HT1080 (cell line): ENCODE measurements at regions not wholly inside any gene's neighbourhood (a gene's known extent, or its start where the extent isn't known, plus 50 kb on each side); places are given as distances from the start of the nearest gene placed in this dataset.

Experiments used
- DNase-seq: peaks from one replicate; pipeline ENCODE4 v3.0.0-alpha.2; 2015; ENCODE audit warnings: low read depth

GRCh38 chr20:41887500-41887899 lies 269.3 kb upstream of the CHD6 start:
- DNase-seq, result no peak

GRCh38 chr20:41881466-41882046 lies 263.4 kb upstream of the CHD6 start:
- no peak for DNase-seq

GRCh38 chr20:41879123-41879522 lies 260.9 kb upstream of the CHD6 start:
- no peak for DNase-seq

DNA sequence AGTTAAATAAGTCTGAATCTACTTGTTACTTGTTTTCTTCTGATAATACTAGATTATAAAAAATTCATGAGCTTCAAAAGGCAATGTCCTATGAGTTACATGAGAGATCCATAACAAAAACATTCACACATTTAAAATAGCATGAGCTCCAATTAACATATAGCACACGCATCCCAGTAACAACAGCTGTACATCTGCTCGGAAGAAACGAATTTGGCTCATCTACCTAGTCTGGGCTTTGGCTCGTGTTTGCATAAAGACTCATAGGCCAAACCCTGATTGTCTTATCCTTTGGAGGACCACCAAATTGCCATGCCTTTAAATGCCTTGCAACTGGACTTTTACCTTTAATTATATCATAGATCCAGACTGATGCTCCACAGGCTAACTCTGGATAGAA lies 259.7 kb upstream of the CHD6 start:
- DNase-seq, result no peak

DNA sequence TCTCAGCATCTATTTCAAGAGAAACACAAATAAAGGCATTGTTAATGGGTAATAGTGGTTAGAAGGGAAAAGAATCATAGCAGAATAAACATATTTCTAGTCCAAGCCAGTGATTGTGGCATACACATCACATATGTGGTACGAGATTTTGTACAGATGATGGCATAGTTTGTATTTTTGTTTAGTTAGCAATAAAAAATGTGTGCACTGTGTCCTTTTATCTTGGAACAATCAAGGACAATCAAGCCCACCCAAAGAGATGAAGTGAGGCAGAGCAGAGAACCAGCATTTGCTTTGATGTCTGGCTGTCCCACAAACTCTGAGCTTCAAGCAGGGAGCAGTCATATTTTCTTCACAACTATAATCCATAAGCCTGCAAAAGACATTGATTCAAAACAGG lies 256.5 kb upstream of the CHD6 start:
- no peak for DNase-seq

DNA sequence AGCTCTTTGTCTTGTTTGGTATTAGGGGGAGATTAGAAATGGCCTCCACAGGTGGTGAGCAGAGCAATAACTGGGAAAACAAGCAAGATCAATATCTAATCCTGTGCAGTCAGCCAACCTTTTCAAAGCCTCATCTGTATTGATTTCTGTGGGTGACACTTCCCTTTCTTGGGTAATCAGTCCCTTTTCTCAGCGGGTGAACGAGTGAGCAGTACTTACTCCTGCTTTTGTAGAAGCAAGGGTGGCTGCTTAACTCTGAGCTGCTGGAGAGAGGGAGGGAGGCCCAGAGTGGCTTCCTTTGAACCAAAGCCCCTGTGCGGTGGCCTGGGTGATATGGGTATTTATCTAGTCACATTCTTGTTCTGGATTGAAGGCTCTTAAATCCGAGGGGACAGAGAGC lies 254.8 kb upstream of the CHD6 start:
- DNase-seq, result no peak

- DNase-seq, result no peak
Observed at GRCh38 chr20:41870869-41871462, 252.8 kb upstream of the CHD6 start.

GRCh38 chr20:41869261-41869660 lies 251.1 kb upstream of the CHD6 start:
- no peak for DNase-seq

- DNase-seq, result no peak
Observed at GRCh38 chr20:41865938-41866337, 247.8 kb upstream of the CHD6 start.

GRCh38 chr20:41862476-41862875 lies 244.3 kb upstream of the CHD6 start:
- DNase-seq, result peak; percentile 44

GRCh38 chr20:41861772-41862422 lies 243.7 kb upstream of the CHD6 start:
- DNase-seq, result peak; percentile 67

DNA sequence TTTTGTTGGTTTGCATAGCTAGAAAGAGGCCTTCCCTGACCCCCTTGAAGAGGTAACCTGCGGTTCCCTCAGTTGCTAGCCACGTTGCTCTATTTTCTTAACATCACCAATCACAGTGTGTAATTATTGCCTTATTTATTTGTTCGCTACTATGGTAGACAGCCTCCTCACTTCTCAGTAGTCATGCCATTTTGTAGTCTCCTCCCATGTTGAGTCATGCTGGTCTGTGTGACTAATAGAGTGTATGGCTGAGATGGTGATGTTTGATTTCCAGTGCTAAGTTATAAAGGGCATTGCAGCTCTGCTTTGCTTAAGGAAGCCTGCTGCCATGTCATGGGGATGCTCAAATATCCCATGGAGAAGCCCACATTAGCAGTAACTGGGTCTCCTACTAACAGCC lies 236.6 kb upstream of the CHD6 start:
- peak; percentile 84 for DNase-seq

GRCh38 chr20:41853806-41854205 lies 235.6 kb upstream of the CHD6 start:
- DNase-seq, result no peak

DNA sequence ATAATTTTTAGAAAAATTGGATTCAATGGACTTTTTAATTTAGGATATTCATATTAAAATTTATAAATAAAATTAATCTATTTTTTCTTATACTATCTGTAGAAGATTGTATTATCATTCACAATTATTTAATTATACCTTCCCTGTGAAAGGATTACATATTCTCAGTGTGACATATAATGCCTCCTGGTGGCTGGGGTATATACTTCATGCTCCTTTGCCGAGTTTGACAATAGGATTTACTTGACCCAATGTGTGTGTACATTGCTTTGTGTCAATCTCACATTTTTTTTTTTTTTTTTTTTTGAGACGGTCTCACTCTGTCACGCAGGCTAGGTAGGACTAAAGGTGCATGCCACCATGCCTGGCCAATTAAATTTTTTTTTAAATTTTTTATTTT lies 230.0 kb upstream of the CHD6 start:
- DNase-seq, result no peak

DNA sequence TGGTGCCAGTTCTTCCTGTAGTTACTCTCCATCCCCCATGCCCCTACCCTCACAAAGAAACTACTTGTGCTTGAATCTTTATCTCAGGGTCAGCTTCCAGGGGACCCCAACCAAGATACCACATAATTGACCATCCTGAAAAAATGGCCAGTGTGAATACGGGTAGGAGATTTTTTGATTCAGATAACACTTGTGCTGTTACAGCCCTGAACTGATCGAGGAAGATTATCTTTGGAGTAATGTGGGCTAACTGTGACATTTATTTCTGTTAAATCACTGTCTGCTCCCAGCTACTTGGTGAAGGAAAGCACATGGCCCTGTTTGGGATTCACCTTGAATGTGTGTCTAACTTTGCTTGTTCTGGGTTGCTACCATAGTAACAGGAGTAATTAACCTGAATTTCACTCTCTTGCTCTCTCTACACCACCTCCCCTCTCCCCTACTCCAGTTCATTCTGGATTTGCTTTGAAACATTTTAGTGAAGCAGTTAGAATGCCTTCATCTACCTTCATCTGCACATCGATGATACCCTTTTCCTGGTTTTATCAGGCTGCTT lies 219.6 kb upstream of the CHD6 start:
- DNase-seq, result no peak

GRCh38 chr20:41833739-41834138 lies 215.6 kb upstream of the CHD6 start:
- no peak for DNase-seq

DNA sequence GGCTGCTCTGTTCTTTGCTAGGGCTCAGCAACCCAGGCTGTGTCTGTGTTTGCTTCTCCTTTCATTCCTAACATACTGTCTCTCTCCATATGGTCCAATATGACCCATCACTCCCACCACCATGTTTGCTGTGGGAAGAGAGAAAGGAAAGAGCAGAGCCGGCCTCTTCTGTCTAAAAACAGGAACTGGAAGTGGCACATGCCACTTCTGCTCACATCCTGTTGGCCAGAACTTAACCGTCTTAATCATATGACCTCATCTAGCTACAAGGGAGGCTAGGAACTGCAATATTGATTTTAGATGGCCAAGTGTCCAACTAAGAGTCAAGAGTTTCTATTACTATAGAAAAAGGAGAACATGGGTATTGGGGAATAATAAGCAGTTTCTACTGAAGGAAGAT lies 212.5 kb upstream of the CHD6 start:
- no peak for DNase-seq

GRCh38 chr20:41819436-41819835 lies 201.3 kb upstream of the CHD6 start:
- no peak for DNase-seq

GRCh38 chr20:41818991-41819390 lies 200.8 kb upstream of the CHD6 start:
- no peak for DNase-seq

DNA sequence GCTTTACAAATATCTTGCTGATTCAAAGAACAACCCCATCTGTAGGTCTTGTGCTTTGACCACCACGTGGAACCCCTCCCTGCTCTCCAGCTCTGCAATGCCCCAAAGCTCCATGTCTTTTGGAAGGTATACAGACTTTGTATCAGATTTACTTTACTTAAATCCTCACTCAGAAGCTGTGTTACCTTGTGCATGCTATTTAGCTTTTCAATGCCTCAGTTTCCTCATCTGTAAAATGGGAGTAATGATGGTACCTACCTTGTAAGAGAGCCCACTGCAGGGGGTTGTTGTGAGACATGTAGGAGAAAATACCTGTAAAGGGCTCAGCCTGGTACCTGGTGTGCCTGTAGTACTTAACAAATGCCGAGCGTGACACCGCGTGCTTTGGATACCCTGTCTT lies 200.2 kb upstream of the CHD6 start:
- DNase-seq, result no peak

DNA sequence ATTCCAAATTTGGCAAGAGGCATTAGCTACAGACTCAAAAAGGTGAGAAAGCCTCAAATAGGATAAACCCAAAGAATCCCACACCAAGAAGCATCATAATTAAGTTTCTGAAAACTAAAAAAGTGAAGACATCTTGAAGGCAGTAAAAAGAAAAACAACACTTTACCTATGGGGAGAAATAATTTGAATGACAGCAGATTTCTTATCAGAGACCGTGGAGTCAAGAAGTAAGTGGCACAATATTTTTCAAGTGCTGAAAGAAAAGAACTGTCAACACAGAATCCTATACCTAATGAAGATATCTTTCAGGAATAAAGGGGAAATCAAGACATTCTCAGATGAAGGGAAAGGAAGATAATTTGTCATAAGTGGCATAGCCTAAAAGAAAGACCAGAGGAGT lies 193.3 kb upstream of the CHD6 start:
- DNase-seq, result no peak

- DNase-seq, result no peak
Observed at GRCh38 chr20:41800040-41800439, 181.9 kb upstream of the CHD6 start.

DNA sequence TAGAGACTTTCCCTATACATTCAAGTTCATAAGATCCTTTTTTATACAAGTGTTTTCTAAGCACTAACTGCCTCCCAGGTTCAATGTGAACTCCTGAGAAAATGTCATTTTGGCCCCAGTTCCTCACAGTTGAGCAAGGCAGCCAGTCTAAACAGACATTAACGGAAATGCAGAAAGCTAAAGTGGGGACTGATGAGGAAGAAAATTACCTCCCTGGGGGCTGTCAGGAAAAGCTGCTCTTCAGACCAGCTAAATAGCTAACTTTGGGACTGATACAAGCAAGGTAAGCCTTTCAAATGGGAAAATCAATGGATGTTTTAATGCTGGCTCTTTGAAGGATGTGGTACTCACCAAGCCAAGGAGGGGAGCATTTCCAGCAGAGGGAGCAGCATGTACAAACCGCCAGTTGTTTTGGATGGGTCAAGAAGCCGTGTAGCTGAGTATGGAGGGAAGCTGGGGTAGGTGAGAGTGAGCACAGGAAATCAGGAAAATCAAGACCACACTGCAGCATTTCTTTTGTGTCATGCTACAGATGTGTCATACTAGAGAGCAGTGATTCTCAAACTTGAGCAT lies 180.8 kb upstream of the CHD6 start:
- DNase-seq, result peak; percentile 7
